ENCODE measurements at regions not wholly inside any gene's neighbourhood (a gene's known extent, or its start where the extent isn't known, plus 50 kb on each side); places are given as distances from the start of the nearest gene placed in this dataset.
"Not testable (repeated sequence)": the region's sequence is repeated elsewhere in the genome, so short reads cannot be mapped to it uniquely, and the experiment has no call there.

DNA sequence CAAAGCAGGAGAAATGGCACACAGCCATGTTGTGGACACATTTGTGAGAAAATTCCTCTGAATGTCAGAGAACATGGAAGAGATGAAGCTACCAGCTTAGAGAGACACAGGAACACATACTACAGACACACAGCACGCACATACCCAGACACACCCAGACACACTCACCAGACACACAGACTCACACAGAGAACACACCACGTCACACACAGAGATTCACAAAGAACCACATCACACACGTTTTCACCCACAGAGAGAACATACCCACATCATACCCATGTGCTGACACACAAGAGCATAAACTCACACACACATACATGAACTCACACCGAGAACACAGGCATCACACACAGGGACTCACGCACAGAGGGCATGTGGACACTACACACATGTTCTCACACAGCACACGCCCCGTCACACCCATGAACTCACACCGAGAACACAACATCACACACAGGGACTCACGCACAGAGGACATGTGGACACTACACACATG is 124.9 kb downstream of the METRNL start:
- DNase-seq = no peak

DNA sequence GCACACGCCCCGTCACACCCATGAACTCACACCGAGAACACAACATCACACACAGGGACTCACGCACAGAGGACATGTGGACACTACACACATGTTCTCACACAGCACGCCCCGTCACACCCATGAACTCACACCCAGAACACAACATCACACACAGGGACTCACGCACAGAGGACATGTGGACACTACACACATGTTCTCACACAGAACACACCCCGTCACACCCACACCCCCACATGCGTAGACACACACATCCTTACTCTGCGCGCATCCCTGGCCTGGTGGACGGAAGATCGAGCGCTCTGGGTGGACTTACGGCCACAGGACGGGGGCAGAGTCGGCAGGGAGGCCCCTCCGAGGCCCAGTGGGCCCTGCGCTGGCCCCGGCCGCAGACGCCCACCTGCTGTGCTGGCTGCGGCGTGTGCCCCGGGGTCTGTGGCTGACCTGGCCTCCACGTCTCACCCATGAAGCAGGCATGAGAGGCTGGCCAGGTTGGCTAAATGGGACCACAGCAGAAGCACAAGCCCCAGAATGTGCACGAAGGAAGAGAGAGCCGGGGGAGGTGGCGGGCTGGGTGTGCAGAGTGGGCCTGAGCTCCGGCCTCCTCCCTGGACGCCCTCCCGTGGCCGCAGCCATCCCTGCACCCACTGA is 125.5 kb downstream of the METRNL start:
- DNase-seq = not testable (repeated sequence)

DNA sequence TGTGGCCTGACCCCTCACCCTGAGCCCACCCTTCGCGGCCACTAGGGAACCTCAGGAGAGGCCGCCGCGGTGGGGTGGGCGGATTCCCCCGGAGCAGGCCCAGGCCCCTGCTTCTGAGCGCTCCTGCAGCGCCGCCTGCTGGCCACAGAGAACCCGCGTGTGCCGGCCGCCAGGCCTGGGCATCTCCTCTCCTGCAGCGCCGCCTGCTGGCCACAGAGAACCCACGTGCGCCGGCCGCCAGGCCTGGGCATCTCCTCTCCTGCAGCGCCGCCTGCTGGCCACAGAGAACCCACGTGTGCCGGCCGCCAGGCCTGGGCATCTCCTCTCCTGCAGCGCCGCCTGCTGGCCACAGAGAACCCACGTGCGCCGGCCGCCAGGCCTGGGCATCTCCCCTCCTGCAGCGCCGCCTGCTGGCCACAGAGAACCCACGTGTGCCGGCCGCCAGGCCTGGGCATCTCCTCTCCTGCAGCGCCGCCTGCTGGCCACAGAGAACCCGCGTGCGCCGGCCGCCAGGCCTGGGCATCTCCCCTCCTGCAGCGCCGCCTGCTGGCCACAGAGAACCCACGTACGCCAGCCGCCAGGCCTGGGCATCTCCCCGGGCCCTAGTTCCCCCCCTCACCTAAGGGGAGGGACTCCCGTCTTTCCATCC is 126.1 kb downstream of the METRNL start:
- DNase-seq = peak; percentile 41

DNA sequence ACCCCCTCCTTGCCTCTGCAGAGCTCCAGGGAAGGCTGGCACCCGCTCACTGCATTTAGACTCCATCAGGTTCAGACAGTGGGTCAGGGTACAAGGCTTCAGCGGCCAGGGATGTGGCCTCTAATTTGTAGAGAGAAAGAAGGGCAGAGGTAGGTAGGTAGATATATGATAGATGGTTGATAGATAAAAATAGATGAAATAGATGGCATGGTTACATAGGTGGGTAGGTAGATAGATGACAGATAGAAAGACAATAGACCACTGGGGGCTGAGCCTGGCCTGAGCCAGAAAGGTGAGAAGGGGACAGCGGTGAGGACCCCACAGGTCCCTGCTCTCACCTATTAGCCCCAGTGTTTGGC is 126.6 kb downstream of the METRNL start:
- DNase-seq = not testable (repeated sequence)

DNA sequence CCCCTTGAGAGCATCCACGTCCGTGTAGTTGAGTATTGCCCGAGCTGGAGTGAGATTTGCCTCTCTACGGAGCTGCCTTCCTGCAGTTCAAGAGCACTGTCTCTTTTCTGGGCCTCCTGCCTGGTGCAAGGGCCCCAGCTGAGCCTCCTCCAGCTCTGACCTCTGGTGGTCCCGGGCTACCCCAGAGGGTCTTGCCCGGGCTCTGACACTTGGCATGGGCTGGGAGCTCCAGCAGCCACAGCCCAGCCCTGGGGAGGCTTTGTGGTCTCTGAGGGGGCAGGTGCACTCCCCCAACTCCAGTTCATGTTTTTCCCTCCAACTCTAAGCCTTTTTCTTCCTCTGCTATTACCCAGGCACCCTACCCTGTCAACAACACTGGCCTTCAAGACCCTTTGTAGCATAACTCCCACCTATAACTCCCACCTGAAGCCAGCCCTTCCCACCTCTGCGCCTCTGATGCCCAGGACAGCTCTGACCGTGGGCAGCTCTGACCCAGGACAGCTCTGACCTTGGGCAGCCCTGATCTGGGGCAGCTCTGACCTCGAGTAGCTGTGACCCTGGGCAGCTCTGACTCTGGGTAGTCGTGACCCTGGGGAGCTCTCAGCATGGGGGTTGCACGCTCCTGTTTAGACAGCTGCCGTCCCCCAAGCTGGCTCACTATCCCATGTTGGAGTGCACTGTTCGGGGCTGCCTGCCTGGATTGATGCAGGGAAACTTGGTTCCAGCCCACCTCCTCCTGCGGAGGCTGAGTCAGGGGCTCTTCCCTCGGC is 127.6 kb downstream of the METRNL start:
- not testable (repeated sequence) for DNase-seq

DNA sequence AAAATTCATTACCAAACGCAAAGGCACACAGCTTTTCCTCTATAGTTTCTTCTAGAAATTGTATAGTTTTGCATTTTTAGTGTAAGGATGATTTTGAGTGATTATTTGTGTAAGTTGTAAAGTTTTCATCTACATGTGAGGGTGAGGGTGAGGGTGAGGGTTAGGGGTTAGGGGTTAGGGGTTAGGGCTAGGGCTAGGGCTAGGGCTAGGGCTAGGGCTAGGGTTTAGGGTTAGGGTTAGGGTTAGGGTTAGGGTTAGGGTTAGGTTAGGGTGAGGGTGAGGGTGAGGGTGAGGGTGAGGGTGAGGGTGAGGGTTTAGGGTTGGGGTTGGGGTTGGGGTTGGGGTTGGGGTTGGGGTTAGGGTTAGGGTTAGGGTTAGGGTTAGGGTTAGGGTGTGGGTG is 167.6 kb downstream of the METRNL start:
- peak; percentile 18 for DNase-seq
